H9 (cell line): ENCODE measurements at regions not wholly inside any gene's neighbourhood (a gene's known extent, or its start where the extent isn't known, plus 50 kb on each side); places are given as distances from the start of the nearest gene placed in this dataset.

ENCODE experiments used
- DNase-seq: peaks from one replicate; pipeline ENCODE4 v3.0.0-alpha.2; 2017
- H2AFZ ChIP-seq: one replicate; pipeline ENCODE4 v1.6.1; 2013; ENCODE audit warnings: mild to moderate bottlenecking, low read length, control low read depth, moderate library complexity
- H2AK5ac ChIP-seq: 2 replicates; pipeline ENCODE4 v1.6.1; 2013; ENCODE audit warnings: low read length, control low read depth, mixed read lengths; ENCODE audit not compliant: insufficient read length
- H2BK120ac ChIP-seq: one replicate; pipeline ENCODE4 v1.6.1; 2013; ENCODE audit warnings: low read depth, mild to moderate bottlenecking, low read length, control low read depth, inconsistent platforms; ENCODE audit not compliant: poor library complexity, severe bottlenecking
- H2BK12ac ChIP-seq: 2 replicates; pipeline ENCODE4 v1.6.1; 2013; ENCODE audit warnings: low read length, control low read depth, mixed read lengths, low read depth; ENCODE audit not compliant: insufficient read length
- H2BK15ac ChIP-seq: 2 replicates; pipeline ENCODE4 v1.6.1; 2013; ENCODE audit warnings: low read depth, low read length, control low read depth
- H2BK20ac ChIP-seq: one replicate; pipeline ENCODE4 v1.6.1; 2013; ENCODE audit warnings: low read depth, mild to moderate bottlenecking, low read length, control low read depth, inconsistent platforms; ENCODE audit not compliant: poor library complexity, severe bottlenecking
- H2BK5ac ChIP-seq: 2 replicates; pipeline ENCODE4 v1.6.1; 2013; ENCODE audit warnings: low read length, control low read depth, mixed read lengths; ENCODE audit not compliant: insufficient read length
- H3K14ac ChIP-seq: 2 replicates; pipeline ENCODE4 v1.6.1; 2013; ENCODE audit warnings: low read length, control low read depth; ENCODE audit not compliant: insufficient read depth
- H3K18ac ChIP-seq: 2 replicates; pipeline ENCODE4 v1.6.1; 2013; ENCODE audit warnings: low read depth, mild to moderate bottlenecking, mixed read lengths, low read length, control low read depth; ENCODE audit not compliant: insufficient read length
- H3K23ac ChIP-seq: 2 replicates; pipeline ENCODE4 v1.6.1; 2013; ENCODE audit warnings: low read length, control low read depth, mixed read lengths, low read depth; ENCODE audit not compliant: insufficient read length
- H3K23me2 ChIP-seq: 2 replicates; pipeline ENCODE4 v1.6.1; 2013; ENCODE audit warnings: low read depth, mild to moderate bottlenecking, mixed read lengths, low read length, control low read depth; ENCODE audit not compliant: insufficient read length, poor library complexity, severe bottlenecking
- H3K27ac ChIP-seq: 2 replicates; pipeline ENCODE4 v1.5.1; 2013; ENCODE audit warnings: low read length, control low read depth, mixed read lengths, low read depth; ENCODE audit not compliant: insufficient read length
- H3K27me3 ChIP-seq: 2 replicates; pipeline ENCODE4 v1.6.1; 2013; ENCODE audit warnings: low read length, control low read depth, inconsistent platforms; ENCODE audit not compliant: insufficient read depth
- H3K4ac ChIP-seq: 2 replicates; pipeline ENCODE4 v1.6.1; 2013; ENCODE audit warnings: low read depth, mild to moderate bottlenecking, control low read depth, inconsistent platforms, low read length, moderate library complexity
- H3K4me1 ChIP-seq: 2 replicates; pipeline ENCODE4 v1.6.1; 2013; ENCODE audit warnings: low read length, control low read depth, inconsistent platforms; ENCODE audit not compliant: insufficient read depth
- H3K4me2 ChIP-seq: 2 replicates; pipeline ENCODE4 v1.6.1; 2013; ENCODE audit warnings: low read length, control low read depth, mixed read lengths; ENCODE audit not compliant: insufficient read length, insufficient read depth
- H3K56ac ChIP-seq: 2 replicates; pipeline ENCODE4 v1.6.1; 2013; ENCODE audit warnings: low read depth, mild to moderate bottlenecking, mixed read lengths, low read length, control low read depth; ENCODE audit not compliant: insufficient read length
- H3K79me1 ChIP-seq: 2 replicates; pipeline ENCODE4 v1.6.1; 2013; ENCODE audit warnings: low read depth, mild to moderate bottlenecking, moderate library complexity, low read length, control low read depth, inconsistent platforms; ENCODE audit not compliant: insufficient read depth, poor library complexity, severe bottlenecking
- H3K79me2 ChIP-seq: 2 replicates; pipeline ENCODE4 v1.6.1; 2013; ENCODE audit warnings: low read length, control low read depth, inconsistent platforms; ENCODE audit not compliant: insufficient read depth
- H3K9ac ChIP-seq: 2 replicates; pipeline ENCODE4 v1.6.1; 2013; ENCODE audit warnings: low read length, control low read depth, mixed read lengths; ENCODE audit not compliant: insufficient read length; ENCODE audit errors: extremely low read depth
- H3K9me3 ChIP-seq: one replicate; pipeline ENCODE4 v1.6.1; 2013; ENCODE audit warnings: low read depth, low read length, inconsistent platforms; ENCODE audit not compliant: control insufficient read depth
- H3T11ph ChIP-seq: one replicate; pipeline ENCODE4 v1.6.1; 2013; ENCODE audit warnings: mild to moderate bottlenecking, low read length, control low read depth, inconsistent platforms
- H4K20me1 ChIP-seq: one replicate; pipeline ENCODE4 v1.6.1; 2013; ENCODE audit not compliant: control insufficient read depth, insufficient read length, insufficient read depth
- H4K5ac ChIP-seq: 2 replicates; pipeline ENCODE4 v1.6.1; 2013; ENCODE audit warnings: low read depth, mild to moderate bottlenecking, mixed read lengths, low read length, control low read depth; ENCODE audit not compliant: insufficient read length
- H4K8ac ChIP-seq: replicated peaks from 2 replicates; pipeline ENCODE4 v1.6.1; 2013; ENCODE audit warnings: low read length, control low read depth, mixed read lengths, low read depth; ENCODE audit not compliant: insufficient read length
- H4K91ac ChIP-seq: 2 replicates; pipeline ENCODE4 v1.6.1; 2013; ENCODE audit warnings: low read depth, mild to moderate bottlenecking, moderate library complexity, mixed read lengths, low read length, control low read depth; ENCODE audit not compliant: insufficient read length
- H3K27ac Mint-ChIP-seq, 3 experiments: 2 replicates in 2 of 3; 3 replicates in 1 of 3; pipeline ENCODE4 v1.8.0; 2020 to 2021; ENCODE audit warnings: mixed read lengths in 3 of 3, mild to moderate bottlenecking in 1 of 3, moderate library complexity in 1 of 3
- H3K27me3 Mint-ChIP-seq: 2 replicates; pipeline ENCODE4 v1.8.0; 2021; ENCODE audit warnings: low read depth, mild to moderate bottlenecking, moderate library complexity, mixed read lengths
- H3K36me3 Mint-ChIP-seq, 3 experiments: 2 replicates in 2 of 3; 3 replicates in 1 of 3; pipeline ENCODE4 v1.8.0; 2020 to 2021; ENCODE audit warnings: low read depth in 3 of 3, mixed read lengths in 3 of 3; ENCODE audit not compliant: insufficient read depth in 1 of 3
- H3K4me1 Mint-ChIP-seq, 2 experiments: 2 replicates each; pipeline ENCODE4 v1.8.0; 2020; ENCODE audit warnings: mixed read lengths in 2 of 2
- H3K4me3 Mint-ChIP-seq, 2 experiments: 2 replicates in 1 of 2; 3 replicates in 1 of 2; pipeline ENCODE4 v1.8.0; 2020 to 2021; ENCODE audit warnings: mild to moderate bottlenecking in 2 of 2, mixed read lengths in 2 of 2, moderate library complexity in 1 of 2
- H3K9me3 Mint-ChIP-seq, 2 experiments: 2 replicates in 1 of 2; 3 replicates in 1 of 2; pipeline ENCODE4 v1.8.0; 2020; ENCODE audit warnings: mild to moderate bottlenecking in 2 of 2, mixed read lengths in 2 of 2, moderate library complexity in 1 of 2
- CTCF ChIP-seq: fragments of 200-600 bp; sonication (generic); conservative IDR thresholded peaks from 3 replicates; pipeline ENCODE4 v1.8.0; 2021; ENCODE audit warnings: antibody characterized with exemption, mild to moderate bottlenecking

- Histone ChIP-seq H2BK120ac (no peak overlapping the region), H4K91ac (no peak overlapping the region), H2BK15ac (no peak overlapping the region), H3K79me2 (no peaks in the 10 kb centered on the region), H2AK5ac (no peak overlapping the region), H4K5ac (no peak overlapping the region), H4K8ac (no peak overlapping the region), H3K27me3 (no peaks in the 10 kb centered on the region), H3K18ac (no peak overlapping the region), H4K20me1 (no peaks in the 10 kb centered on the region), H3T11ph (no peak overlapping the region), H3K23ac (no peak overlapping the region), H3K4ac (no peak overlapping the region), H2BK12ac (no peak overlapping the region), H3K23me2 (no peaks in the 10 kb centered on the region), H3K14ac (no peak overlapping the region), H3K9me3 (no peaks in the 10 kb centered on the region), H3K4me1 (no peaks in the 10 kb centered on the region), H3K4me2 (no peak overlapping the region), H3K9ac (no peak overlapping the region), H2BK20ac (no peak overlapping the region), H3K79me1 (no peaks in the 10 kb centered on the region), H3K56ac (no peak overlapping the region), H2AFZ (no peak overlapping the region), H2BK5ac (no peak overlapping the region), H3K27ac (no peak overlapping the region)
- Mint-ChIP-seq H3K4me1 (peaks cover 5 to 8% of the 10 kb centered on the region in 2 experiments), H3K4me3 (no peak overlapping the region), H3K9me3 (no peaks in the 10 kb centered on the region), H3K27ac (no peak overlapping the region), H3K27me3 (no peaks in the 10 kb centered on the region), H3K36me3 (no peaks in the 10 kb centered on the region)
- no peak for DNase-seq
- TF ChIP-seq CTCF = no peak
These were observed 199.0 kb downstream of the SAMD5 start for GRCh38 chr6:147707524-147707923.
